Activated T-helper 2 cell treated with anti-CD3 and anti-CD28 coated beads, Interferon-gamma antibody, Interleukin-2, Interleukin-4, amounts not matched to agents 10 μg/mL and 5 μg/mL and 100 μg/mL, durations not matched to agents 14 hours and 24 hours and 36 hours (primary cell): ENCODE measurements at regions not wholly inside any gene's neighbourhood (a gene's known extent, or its start where the extent isn't known, plus 50 kb on each side); places are given as distances from the start of the nearest gene placed in this dataset.

Source experiments
- DNase-seq: peaks from one replicate; pipeline ENCODE4 v3.0.0; 2021; ENCODE audit warnings: low spot score
- H3K27ac Mint-ChIP-seq: one replicate; pipeline ENCODE4 v1.8.0; 2021; ENCODE audit warnings: mixed read lengths
- H3K27me3 Mint-ChIP-seq: one replicate; pipeline ENCODE4 v1.8.0; 2021; ENCODE audit warnings: low read depth, mixed read lengths
- H3K36me3 Mint-ChIP-seq: one replicate; pipeline ENCODE4 v1.8.0; 2021; ENCODE audit warnings: low read depth, mixed read lengths
- H3K4me1 Mint-ChIP-seq: one replicate; pipeline ENCODE4 v1.8.0; 2021; ENCODE audit warnings: low read depth, mixed read lengths
- H3K4me3 Mint-ChIP-seq: one replicate; pipeline ENCODE4 v1.8.0; 2021; ENCODE audit warnings: low read depth, mild to moderate bottlenecking, moderate library complexity, mixed read lengths
- H3K9me3 Mint-ChIP-seq: one replicate; pipeline ENCODE4 v1.8.0; 2021; ENCODE audit warnings: mixed read lengths
- intact Hi-C: fragments of 100-400 bp; cut with micrococcal nuclease; formaldehyde crosslinking; loops from one replicate; pipeline ENCODE4 v1.15.1; 2023

DNA sequence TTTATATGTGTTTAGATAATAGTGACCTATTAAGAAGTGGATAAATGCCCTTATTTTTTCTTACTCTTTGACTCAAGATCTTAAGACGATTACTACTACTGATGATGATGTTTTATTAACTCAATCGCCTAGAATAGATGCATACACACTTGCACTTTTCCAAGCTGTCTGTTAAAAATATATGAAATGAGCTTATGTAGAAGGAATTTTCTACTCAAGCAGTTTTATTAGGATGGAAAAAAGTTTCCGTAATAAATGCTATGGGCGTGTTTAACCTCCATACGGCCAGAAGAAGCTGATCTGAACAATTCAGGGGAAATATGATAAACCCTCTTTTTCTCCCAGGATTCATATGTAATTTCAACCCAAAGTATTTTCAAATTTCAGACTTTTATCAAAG is 455.7 kb upstream of the MPDZ start:
- no peak for DNase-seq
- H3K9me3 Mint-ChIP-seq = peaks cover 14% of the 10 kb centered on the region
- no peaks in the 10 kb centered on the region for H3K27me3 Mint-ChIP-seq
- H3K4me1 Mint-ChIP-seq = no peaks in the 10 kb centered on the region
- no peak overlapping the region for H3K4me3 Mint-ChIP-seq
- intact Hi-C loops = no loop called here
- no peaks in the 10 kb centered on the region for H3K36me3 Mint-ChIP-seq
- H3K27ac Mint-ChIP-seq = no peak overlapping the region

DNA sequence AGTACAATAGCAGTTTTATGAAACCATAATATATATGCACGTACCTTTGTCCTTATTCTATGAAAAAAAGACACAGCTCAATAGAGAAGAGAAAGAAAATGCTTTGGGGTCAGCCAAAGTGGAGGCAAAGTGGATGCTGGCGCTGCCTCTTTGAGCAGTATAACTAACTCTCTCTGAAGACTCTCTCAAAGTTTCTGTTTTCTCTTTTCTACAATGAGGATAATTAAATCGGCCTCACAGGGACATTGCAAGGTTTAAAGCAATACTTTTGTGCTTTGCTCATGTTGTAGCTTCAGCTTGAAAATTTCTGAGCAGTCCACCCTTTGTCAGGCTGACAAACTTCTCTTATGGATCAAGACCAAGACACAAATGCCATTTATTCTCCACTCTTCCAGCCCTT is 455.1 kb upstream of the MPDZ start:
- H3K36me3 Mint-ChIP-seq = no peaks in the 10 kb centered on the region

DNA sequence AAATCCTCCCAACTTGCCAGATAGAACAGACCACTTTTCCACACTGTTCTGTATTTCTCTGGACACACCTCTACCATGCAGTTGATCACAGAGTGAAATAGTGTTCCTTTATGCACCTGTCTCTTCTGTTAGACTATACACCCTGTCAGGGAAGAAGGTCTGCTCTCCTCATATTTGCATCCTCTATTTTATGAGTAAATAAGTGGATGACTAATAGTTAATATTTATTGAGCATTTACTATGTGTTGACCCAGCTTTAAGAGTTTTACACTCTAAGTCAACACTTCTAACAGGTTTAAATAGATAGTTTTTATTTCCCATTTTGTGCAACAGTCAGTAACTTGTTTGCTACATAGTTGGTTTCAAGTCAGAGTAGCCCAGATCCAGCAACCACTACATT is 452.8 kb upstream of the MPDZ start:
- H3K4me3 Mint-ChIP-seq = no peak overlapping the region
- H3K4me1 Mint-ChIP-seq = no peaks in the 10 kb centered on the region
- no peaks in the 10 kb centered on the region for H3K36me3 Mint-ChIP-seq
- no peak overlapping the region for H3K27ac Mint-ChIP-seq
- intact Hi-C loops = no loop called here
- no peak for DNase-seq
- no peaks in the 10 kb centered on the region for H3K27me3 Mint-ChIP-seq
- peaks cover 15% of the 10 kb centered on the region for H3K9me3 Mint-ChIP-seq

More for the DNA sequence above, 455.1 kb upstream of the MPDZ start:
- intact Hi-C loops = no loop called here
- Mint-ChIP-seq H3K4me1 (no peaks in the 10 kb centered on the region), H3K27ac (no peak overlapping the region), H3K9me3 (peaks cover 17% of the 10 kb centered on the region), H3K4me3 (no peak overlapping the region), H3K27me3 (no peaks in the 10 kb centered on the region)
- DNase-seq = no peak

- H3K27ac Mint-ChIP-seq = no peak overlapping the region
- H3K36me3 Mint-ChIP-seq = no peaks in the 10 kb centered on the region
- intact Hi-C loops = no loop called here
- H3K27me3 Mint-ChIP-seq = no peaks in the 10 kb centered on the region
- H3K4me3 Mint-ChIP-seq = no peak overlapping the region
- no peak for DNase-seq
- H3K9me3 Mint-ChIP-seq = peaks cover 15% of the 10 kb centered on the region
- no peaks in the 10 kb centered on the region for H3K4me1 Mint-ChIP-seq
These were observed 452.1 kb upstream of the MPDZ start for GRCh38 chr9:13731637-13732036.

- H3K27ac Mint-ChIP-seq = no peak overlapping the region
- H3K27me3 Mint-ChIP-seq = no peaks in the 10 kb centered on the region
- no peaks in the 10 kb centered on the region for H3K36me3 Mint-ChIP-seq
- no peak for DNase-seq
- peaks cover 8% of the 10 kb centered on the region for H3K9me3 Mint-ChIP-seq
- no peak overlapping the region for H3K4me3 Mint-ChIP-seq
- intact Hi-C loops = no loop called here
- H3K4me1 Mint-ChIP-seq = no peaks in the 10 kb centered on the region
These were observed 450.5 kb upstream of the MPDZ start for GRCh38 chr9:13729955-13730354.

GRCh38 chr9:13728917-13729811 is 449.7 kb upstream of the MPDZ start:
- H3K36me3 Mint-ChIP-seq = no peaks in the 10 kb centered on the region
- H3K4me3 Mint-ChIP-seq = no peak overlapping the region
- H3K9me3 Mint-ChIP-seq = peaks cover 6% of the 10 kb centered on the region
- intact Hi-C loops = no loop called here
- no peak for DNase-seq
- H3K4me1 Mint-ChIP-seq = no peaks in the 10 kb centered on the region
- no peak overlapping the region for H3K27ac Mint-ChIP-seq
- H3K27me3 Mint-ChIP-seq = no peaks in the 10 kb centered on the region

DNA sequence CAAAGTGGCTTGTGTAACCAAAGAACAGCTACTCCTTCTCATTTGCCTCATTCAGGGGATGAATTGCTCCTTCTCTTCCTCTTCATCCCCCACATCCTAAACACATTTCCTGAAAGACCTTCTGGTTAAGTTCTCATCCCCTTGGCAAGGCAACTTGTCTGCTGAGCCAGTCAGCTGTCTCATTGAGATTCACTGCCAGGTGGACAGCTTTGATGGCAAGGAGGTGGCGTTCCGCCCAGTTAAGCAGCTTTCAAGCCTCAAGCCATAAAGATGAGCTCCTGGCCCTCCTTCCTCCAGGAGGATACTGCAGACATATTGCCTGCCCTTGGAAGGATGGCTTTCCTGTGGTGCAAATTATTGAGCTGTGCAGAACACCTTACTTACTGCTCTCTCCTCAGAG is 448.6 kb upstream of the MPDZ start:
- DNase-seq = no peak
- no peak overlapping the region for H3K4me3 Mint-ChIP-seq
- H3K9me3 Mint-ChIP-seq = peaks cover 9% of the 10 kb centered on the region
- intact Hi-C loops = no loop called here
- no peaks in the 10 kb centered on the region for H3K4me1 Mint-ChIP-seq
- H3K27me3 Mint-ChIP-seq = no peaks in the 10 kb centered on the region
- H3K27ac Mint-ChIP-seq = no peak overlapping the region
- no peaks in the 10 kb centered on the region for H3K36me3 Mint-ChIP-seq

DNA sequence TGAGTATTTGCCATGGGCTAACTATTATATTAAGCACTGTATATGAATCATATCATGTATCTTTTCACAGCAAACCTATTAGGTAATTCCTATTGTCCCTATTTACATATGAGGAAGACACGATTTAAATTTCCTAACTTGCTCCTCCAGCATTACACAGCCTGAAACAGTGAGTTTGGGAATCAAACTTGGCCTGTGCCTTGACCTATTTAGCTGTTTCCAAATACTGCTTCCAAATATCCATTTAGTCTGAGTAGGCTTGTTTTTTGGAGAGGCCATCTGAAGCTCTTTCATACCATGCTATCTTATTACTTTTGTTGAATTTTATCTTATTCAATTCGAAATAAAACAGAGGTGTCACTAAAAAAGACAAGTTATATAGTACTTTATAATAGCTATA is 447.3 kb upstream of the MPDZ start:
- no peak overlapping the region for H3K27ac Mint-ChIP-seq
- H3K9me3 Mint-ChIP-seq = peaks cover 9% of the 10 kb centered on the region
- no peak overlapping the region for H3K4me3 Mint-ChIP-seq
- no peaks in the 10 kb centered on the region for H3K27me3 Mint-ChIP-seq
- intact Hi-C loops = no loop called here
- no peak for DNase-seq
- H3K36me3 Mint-ChIP-seq = no peaks in the 10 kb centered on the region
- H3K4me1 Mint-ChIP-seq = no peaks in the 10 kb centered on the region

DNA sequence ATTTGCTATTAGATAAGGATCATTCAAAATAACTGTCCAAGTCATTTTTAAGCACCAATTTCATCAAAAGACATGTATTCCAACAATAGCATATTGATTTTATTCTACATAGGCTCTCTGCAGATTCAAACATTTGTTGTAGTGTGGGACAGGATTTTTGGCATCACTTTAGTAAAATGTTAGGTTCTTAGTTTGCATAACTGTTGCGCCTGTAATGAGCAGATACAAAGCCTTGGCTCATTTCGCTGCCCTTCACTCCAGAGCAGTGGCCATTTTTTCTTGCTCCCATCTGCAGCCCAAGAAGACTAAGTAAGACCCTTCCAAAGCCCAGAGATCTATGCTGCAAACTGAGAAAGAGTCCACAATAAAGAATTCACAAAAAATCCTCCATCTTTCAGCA is 446.0 kb upstream of the MPDZ start:
- Mint-ChIP-seq H3K27ac (no peak overlapping the region), H3K4me1 (no peaks in the 10 kb centered on the region), H3K4me3 (no peak overlapping the region), H3K27me3 (no peaks in the 10 kb centered on the region), H3K9me3 (peaks cover 9% of the 10 kb centered on the region), H3K36me3 (no peaks in the 10 kb centered on the region)
- DNase-seq = no peak
- intact Hi-C loops = no loop called here

GRCh38 chr9:13721481-13722235 is 442.2 kb upstream of the MPDZ start:
- H3K4me1 Mint-ChIP-seq = no peaks in the 10 kb centered on the region
- no peak for DNase-seq
- peaks cover 3% of the 10 kb centered on the region for H3K9me3 Mint-ChIP-seq
- no peaks in the 10 kb centered on the region for H3K36me3 Mint-ChIP-seq
- H3K27ac Mint-ChIP-seq = no peak overlapping the region
- no peaks in the 10 kb centered on the region for H3K27me3 Mint-ChIP-seq
- intact Hi-C loops = no loop called here
- no peak overlapping the region for H3K4me3 Mint-ChIP-seq

DNA sequence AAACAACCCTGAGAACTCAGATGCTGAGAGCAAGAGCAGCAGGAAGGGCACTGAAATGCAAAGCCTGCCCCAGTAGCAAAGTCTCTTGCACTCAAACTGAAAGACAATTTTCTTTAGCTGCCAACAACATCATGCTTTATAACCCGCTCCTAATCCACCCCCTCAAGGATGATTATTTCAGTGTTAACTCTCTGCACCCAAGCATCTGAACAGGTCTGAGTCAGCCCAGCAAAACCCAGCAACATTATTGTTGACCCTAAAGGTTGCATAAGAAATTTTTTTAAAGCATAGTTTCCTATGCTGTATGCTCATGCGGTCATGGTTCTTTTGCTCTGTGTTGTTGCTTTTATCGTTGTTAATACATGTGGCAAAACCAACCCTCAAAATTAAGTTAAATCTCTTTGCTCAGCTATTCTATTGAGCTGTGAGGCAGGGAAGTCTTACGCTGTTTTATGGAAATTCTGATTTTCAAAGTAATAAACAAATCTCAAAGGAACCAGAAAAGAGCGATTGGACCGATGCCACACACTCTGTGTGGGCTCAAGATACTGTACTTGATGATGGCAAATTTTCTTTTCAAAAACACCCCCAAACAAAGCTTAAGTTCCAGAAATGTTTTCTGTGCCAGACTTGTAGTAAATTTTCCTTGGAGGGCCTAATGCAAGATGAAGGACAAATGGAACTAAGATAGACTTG is 440.6 kb upstream of the MPDZ start:
- intact Hi-C loops = no loop called here
- H3K27ac Mint-ChIP-seq = no peak overlapping the region
- no peaks in the 10 kb centered on the region for H3K36me3 Mint-ChIP-seq
- no peaks in the 10 kb centered on the region for H3K4me1 Mint-ChIP-seq
- H3K9me3 Mint-ChIP-seq = peaks cover 3% of the 10 kb centered on the region
- H3K4me3 Mint-ChIP-seq = no peak overlapping the region
- DNase-seq = no peak
- no peaks in the 10 kb centered on the region for H3K27me3 Mint-ChIP-seq

GRCh38 chr9:13719446-13719845 is 440.0 kb upstream of the MPDZ start:
- Mint-ChIP-seq H3K27me3 (no peaks in the 10 kb centered on the region), H3K36me3 (no peaks in the 10 kb centered on the region), H3K9me3 (peaks cover 3% of the 10 kb centered on the region), H3K4me3 (no peak overlapping the region), H3K27ac (no peak overlapping the region), H3K4me1 (no peaks in the 10 kb centered on the region)
- intact Hi-C loops = no loop called here
- DNase-seq = no peak

DNA sequence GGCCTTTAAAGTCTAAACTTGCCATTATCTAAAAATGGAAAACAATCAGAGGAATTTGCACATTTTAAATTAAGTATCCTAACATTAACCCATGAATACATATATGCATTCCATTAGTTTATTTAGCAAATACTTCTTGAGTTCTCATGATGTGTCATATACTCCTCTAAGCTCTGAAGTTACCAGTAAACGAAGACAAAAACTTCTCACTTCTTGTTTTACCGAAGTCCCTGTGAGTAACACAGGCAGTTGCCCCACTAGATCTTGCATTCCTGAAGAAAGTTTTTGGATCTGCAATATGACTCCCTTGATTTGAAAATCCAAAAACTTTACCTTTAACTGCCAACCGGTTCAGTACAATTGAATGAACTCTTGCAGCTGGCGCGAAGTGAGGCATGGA is 439.0 kb upstream of the MPDZ start:
- no peak overlapping the region for H3K4me3 Mint-ChIP-seq
- H3K27me3 Mint-ChIP-seq = no peaks in the 10 kb centered on the region
- DNase-seq = no peak
- no peak overlapping the region for H3K27ac Mint-ChIP-seq
- intact Hi-C loops = no loop called here
- no peaks in the 10 kb centered on the region for H3K4me1 Mint-ChIP-seq
- peaks cover 2% of the 10 kb centered on the region for H3K9me3 Mint-ChIP-seq
- no peaks in the 10 kb centered on the region for H3K36me3 Mint-ChIP-seq
